HEK293 (cell line): ENCODE measurements at regions not wholly inside any gene's neighbourhood (a gene's known extent, or its start where the extent isn't known, plus 50 kb on each side); places are given as distances from the start of the nearest gene placed in this dataset.

ENCODE experiments used
- CTCF ChIA-PET: fragments of 350-600 bp; formaldehyde crosslinking; extraction: SDS; loops from one replicate; lab custom pipeline; 2021; ENCODE audit warnings: antibody characterized with exemption; lab: Yijun Ruan, JAX
- POLR2A ChIA-PET: fragments of 300-600 bp; formaldehyde crosslinking; extraction: SDS; loops from one replicate; lab custom pipeline; 2020; ENCODE audit warnings: antibody characterized with exemption, inconsistent platforms; lab: Yijun Ruan, JAX
- H3K27ac ChIP-seq: fragments of 200-500 bp; sonication (Bioruptor generic); 2 replicates; pipeline ENCODE4 v1.5.1; 2014; ENCODE audit warnings: low read depth, low read length, control low read depth, inconsistent platforms; ENCODE audit errors: extremely low read depth
- H3K36me3 ChIP-seq, 2 experiments: fragments of 200-500 bp in 1 of 2; sonication (Bioruptor generic) in 1 of 2; 1 replicate in 1 of 2; 2 replicates in 1 of 2; pipeline ENCODE4 v1.5.1; 2014 to 2017; ENCODE audit warnings: inconsistent platforms in 2 of 2, low read length in 2 of 2; ENCODE audit not compliant: control insufficient read depth in 2 of 2, insufficient read depth in 1 of 2
- H3K4me1 ChIP-seq: fragments of 200-500 bp; sonication (Bioruptor generic); 2 replicates; pipeline ENCODE4 v1.5.1; 2014; ENCODE audit warnings: mild to moderate bottlenecking, low read length, inconsistent platforms; ENCODE audit not compliant: control insufficient read depth, insufficient read depth
- H3K4me3 ChIP-seq: 2 replicates; pipeline ENCODE4 v1.5.1; 2011; ENCODE audit warnings: low read depth, mild to moderate bottlenecking, control low read depth, low read length, moderate library complexity
- H3K9me3 ChIP-seq: fragments of 200-500 bp; sonication (Bioruptor generic); 2 replicates; pipeline ENCODE4 v1.5.1; 2014; ENCODE audit warnings: low read depth, low read length, inconsistent platforms; ENCODE audit not compliant: control insufficient read depth, insufficient read depth
- BCL11A ChIP-seq: fragments of 450-650 bp; formaldehyde crosslinking; IDR thresholded peaks from 2 replicates; pipeline ENCODE4 v1.5.1; 2016; ENCODE audit warnings: low read depth, missing biosample characterization, missing genetic modification characterization
- SALL2 ChIP-seq: fragments of 450-650 bp; formaldehyde crosslinking; IDR thresholded peaks from 2 replicates; pipeline ENCODE4 v1.5.0; 2017; ENCODE audit warnings: missing biosample characterization, mild to moderate bottlenecking, missing genetic modification characterization, borderline replicate concordance
- SCRT2 ChIP-seq: fragments of 450-650 bp; formaldehyde crosslinking; IDR thresholded peaks from 2 replicates; pipeline ENCODE4 v1.5.1; 2016; ENCODE audit warnings: missing biosample characterization, missing genetic modification characterization
- SETDB1 ChIP-seq: IDR thresholded peaks from one replicate; pipeline ENCODE4 v1.6.1; 2017; ENCODE audit warnings: mild to moderate bottlenecking, low read length, moderate library complexity, mixed read lengths; ENCODE audit not compliant: insufficient read length
- TCF7L2 ChIP-seq: IDR thresholded peaks from 2 replicates; pipeline ENCODE4 v1.6.1; 2011; ENCODE audit warnings: low read depth, mild to moderate bottlenecking, inconsistent platforms, low read length, moderate library complexity, borderline replicate concordance
- ZBTB20 ChIP-seq: fragments of 450-650 bp; formaldehyde crosslinking; IDR thresholded peaks from 2 replicates; pipeline ENCODE4 v1.5.1; 2016; ENCODE audit warnings: missing biosample characterization, missing genetic modification characterization
- ZFP37 ChIP-seq: fragments of 450-650 bp; formaldehyde crosslinking; IDR thresholded peaks from 2 replicates; pipeline ENCODE4 v1.5.1; 2016; ENCODE audit warnings: missing biosample characterization, missing genetic modification characterization
- ZIC2 ChIP-seq: fragments of 450-650 bp; formaldehyde crosslinking; IDR thresholded peaks from 2 replicates; pipeline ENCODE4 v1.5.1; 2016; ENCODE audit warnings: missing biosample characterization, missing genetic modification characterization
- ZNF19 ChIP-seq: fragments of 450-650 bp; formaldehyde crosslinking; IDR thresholded peaks from 2 replicates; pipeline ENCODE4; 2016; ENCODE audit warnings: missing biosample characterization, missing genetic modification characterization, low read depth
- ZNF211 ChIP-seq: fragments of 450-650 bp; formaldehyde crosslinking; IDR thresholded peaks from 2 replicates; pipeline ENCODE4 v1.5.1; 2016; ENCODE audit warnings: low read depth, missing biosample characterization, missing genetic modification characterization
- ZNF335 ChIP-seq: fragments of 450-650 bp; formaldehyde crosslinking; conservative IDR thresholded peaks from 2 replicates; pipeline ENCODE4 v1.5.1; 2016; ENCODE audit warnings: missing biosample characterization, missing genetic modification characterization
- ZNF350 ChIP-seq: fragments of 450-650 bp; formaldehyde crosslinking; IDR thresholded peaks from 2 replicates; pipeline ENCODE4 v1.5.0; 2017; ENCODE audit warnings: missing biosample characterization, mild to moderate bottlenecking, missing genetic modification characterization
- ZNF394 ChIP-seq: fragments of 450-650 bp; formaldehyde crosslinking; IDR thresholded peaks from 2 replicates; pipeline ENCODE4 v1.5.1; 2016; ENCODE audit warnings: missing biosample characterization, missing genetic modification characterization, mild to moderate bottlenecking, moderate library complexity, borderline replicate concordance
- ZNF548 ChIP-seq: fragments of 450-650 bp; formaldehyde crosslinking; IDR thresholded peaks from 2 replicates; pipeline ENCODE4 v1.5.1; 2016; ENCODE audit warnings: missing biosample characterization, missing genetic modification characterization
- ZNF624 ChIP-seq: fragments of 450-650 bp; formaldehyde crosslinking; IDR thresholded peaks from 2 replicates; pipeline ENCODE4 v1.5.1; 2017; ENCODE audit warnings: missing biosample characterization, missing genetic modification characterization
- ZNF626 ChIP-seq: fragments of 450-650 bp; sonication (Bioruptor Pico); formaldehyde crosslinking; IDR thresholded peaks from 2 replicates; pipeline ENCODE4 v1.5.1; 2018; ENCODE audit warnings: missing biosample characterization, missing genetic modification characterization, inconsistent platforms
- ZNF660 ChIP-seq: fragments of 450-650 bp; IDR thresholded peaks from 2 replicates; pipeline ENCODE4 v1.5.1; 2018; ENCODE audit warnings: missing biosample characterization, mild to moderate bottlenecking, missing genetic modification characterization
- ZNF701 ChIP-seq: fragments of 450-650 bp; formaldehyde crosslinking; IDR thresholded peaks from 2 replicates; pipeline ENCODE4 v1.5.1; 2016; ENCODE audit warnings: missing biosample characterization, missing genetic modification characterization
- ZNF776 ChIP-seq: fragments of 450-650 bp; formaldehyde crosslinking; IDR thresholded peaks from 2 replicates; pipeline ENCODE4 v1.5.0; 2017; ENCODE audit warnings: missing biosample characterization, missing genetic modification characterization, borderline replicate concordance
- ZNF777 ChIP-seq: fragments of 450-650 bp; formaldehyde crosslinking; IDR thresholded peaks from 2 replicates; pipeline ENCODE4 v1.5.1; 2017; ENCODE audit warnings: missing biosample characterization, missing genetic modification characterization, borderline replicate concordance
- ZSCAN30 ChIP-seq: fragments of 450-650 bp; IDR thresholded peaks from 2 replicates; pipeline ENCODE4 v1.5.1; 2018; ENCODE audit warnings: missing biosample characterization, mild to moderate bottlenecking, missing genetic modification characterization, moderate library complexity
- TF ChIP-seq, protein P1 (sequence below): fragments of 450-650 bp; formaldehyde crosslinking; IDR thresholded peaks from 2 replicates; pipeline ENCODE4 v1.5.1; 2016; ENCODE audit warnings: missing biosample characterization, missing genetic modification characterization
- TF ChIP-seq, protein P2 (sequence below): fragments of 450-650 bp; formaldehyde crosslinking; IDR thresholded peaks from 2 replicates; pipeline ENCODE4 v1.5.1; 2016; ENCODE audit warnings: missing biosample characterization, missing genetic modification characterization, low read depth
- TF ChIP-seq, protein P3 (sequence below): fragments of 450-650 bp; formaldehyde crosslinking; IDR thresholded peaks from 2 replicates; pipeline ENCODE4 v1.5.1; 2016; ENCODE audit warnings: missing biosample characterization, missing genetic modification characterization
- TF ChIP-seq, protein P4 (sequence below): fragments of 450-650 bp; formaldehyde crosslinking; IDR thresholded peaks from 2 replicates; pipeline ENCODE4 v1.5.1; 2016; ENCODE audit warnings: missing biosample characterization, missing genetic modification characterization
- TF ChIP-seq, protein P5 (sequence below): fragments of 450-650 bp; formaldehyde crosslinking; IDR thresholded peaks from 2 replicates; pipeline ENCODE4 v1.5.1; 2016; ENCODE audit warnings: missing biosample characterization, missing genetic modification characterization

DNA sequence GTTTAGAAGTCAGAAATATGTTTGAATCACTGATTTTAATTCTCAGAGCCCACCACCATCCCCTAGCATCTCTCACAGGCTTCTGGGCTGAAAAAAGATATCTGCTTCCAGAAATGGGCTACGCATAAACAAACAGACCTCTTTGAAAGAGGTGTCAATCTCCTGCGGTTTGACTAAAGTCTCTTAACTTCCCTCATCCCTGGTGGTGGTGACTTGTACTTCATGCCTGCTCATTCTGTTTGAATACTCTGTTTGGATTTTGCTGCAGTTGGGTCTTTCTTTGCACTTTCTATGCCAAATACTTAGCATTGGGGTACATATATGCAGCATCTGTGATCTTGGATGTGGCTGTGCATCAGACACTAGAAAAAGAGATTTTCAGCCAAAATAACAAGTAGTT is 157.2 kb upstream of the ATP10B start (continued):
- TF ChIP-seq, protein P1, sequence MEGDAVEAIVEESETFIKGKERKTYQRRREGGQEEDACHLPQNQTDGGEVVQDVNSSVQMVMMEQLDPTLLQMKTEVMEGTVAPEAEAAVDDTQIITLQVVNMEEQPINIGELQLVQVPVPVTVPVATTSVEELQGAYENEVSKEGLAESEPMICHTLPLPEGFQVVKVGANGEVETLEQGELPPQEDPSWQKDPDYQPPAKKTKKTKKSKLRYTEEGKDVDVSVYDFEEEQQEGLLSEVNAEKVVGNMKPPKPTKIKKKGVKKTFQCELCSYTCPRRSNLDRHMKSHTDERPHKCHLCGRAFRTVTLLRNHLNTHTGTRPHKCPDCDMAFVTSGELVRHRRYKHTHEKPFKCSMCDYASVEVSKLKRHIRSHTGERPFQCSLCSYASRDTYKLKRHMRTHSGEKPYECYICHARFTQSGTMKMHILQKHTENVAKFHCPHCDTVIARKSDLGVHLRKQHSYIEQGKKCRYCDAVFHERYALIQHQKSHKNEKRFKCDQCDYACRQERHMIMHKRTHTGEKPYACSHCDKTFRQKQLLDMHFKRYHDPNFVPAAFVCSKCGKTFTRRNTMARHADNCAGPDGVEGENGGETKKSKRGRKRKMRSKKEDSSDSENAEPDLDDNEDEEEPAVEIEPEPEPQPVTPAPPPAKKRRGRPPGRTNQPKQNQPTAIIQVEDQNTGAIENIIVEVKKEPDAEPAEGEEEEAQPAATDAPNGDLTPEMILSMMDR (tag by site-specific recombination): no peak
- TF ChIP-seq, protein P2, sequence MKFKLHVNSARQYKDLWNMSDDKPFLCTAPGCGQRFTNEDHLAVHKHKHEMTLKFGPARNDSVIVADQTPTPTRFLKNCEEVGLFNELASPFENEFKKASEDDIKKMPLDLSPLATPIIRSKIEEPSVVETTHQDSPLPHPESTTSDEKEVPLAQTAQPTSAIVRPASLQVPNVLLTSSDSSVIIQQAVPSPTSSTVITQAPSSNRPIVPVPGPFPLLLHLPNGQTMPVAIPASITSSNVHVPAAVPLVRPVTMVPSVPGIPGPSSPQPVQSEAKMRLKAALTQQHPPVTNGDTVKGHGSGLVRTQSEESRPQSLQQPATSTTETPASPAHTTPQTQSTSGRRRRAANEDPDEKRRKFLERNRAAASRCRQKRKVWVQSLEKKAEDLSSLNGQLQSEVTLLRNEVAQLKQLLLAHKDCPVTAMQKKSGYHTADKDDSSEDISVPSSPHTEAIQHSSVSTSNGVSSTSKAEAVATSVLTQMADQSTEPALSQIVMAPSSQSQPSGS (tag by site-specific recombination): no peak
- TF ChIP-seq SCRT2 (tag by site-specific recombination) (no peak), ZIC2 (tag by site-specific recombination) (no peak), BCL11A (tag by site-specific recombination) (no peak), ZNF701 (tag by site-specific recombination) (no peak), ZFP37 (tag by site-specific recombination) (no peak)

DNA sequence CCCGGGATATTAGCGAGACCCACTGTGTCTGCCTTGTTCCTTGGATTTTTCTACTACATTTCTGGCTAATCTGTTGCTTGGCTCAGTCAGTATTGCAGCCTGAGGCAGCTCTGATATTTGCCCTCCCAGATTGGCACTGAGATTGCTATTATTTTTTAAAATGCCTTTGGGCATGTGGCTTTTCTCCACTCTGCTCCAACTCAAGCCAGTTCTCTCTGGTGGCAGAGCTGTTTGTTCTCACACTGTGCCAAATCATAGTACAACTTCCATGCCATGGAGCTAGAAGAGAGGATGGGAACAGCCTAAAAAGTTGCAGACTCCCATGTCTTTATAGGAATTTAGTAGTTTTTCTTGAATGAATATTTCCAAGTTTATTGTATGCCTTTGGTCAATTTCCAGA is 155.9 kb upstream of the ATP10B start:
- no peak overlapping the region for H3K4me3 ChIP-seq
- CTCF ChIA-PET: no interaction called here
- TF ChIP-seq ZBTB20 (tag by site-specific recombination) (no peak), ZNF624 (tag by site-specific recombination) (no peak), ZNF211 (no peak), ZNF335 (tag by site-specific recombination) (no peak), ZNF777 (tag by site-specific recombination) (no peak), ZSCAN30 (no peak)
- TF ChIP-seq, protein P3, sequence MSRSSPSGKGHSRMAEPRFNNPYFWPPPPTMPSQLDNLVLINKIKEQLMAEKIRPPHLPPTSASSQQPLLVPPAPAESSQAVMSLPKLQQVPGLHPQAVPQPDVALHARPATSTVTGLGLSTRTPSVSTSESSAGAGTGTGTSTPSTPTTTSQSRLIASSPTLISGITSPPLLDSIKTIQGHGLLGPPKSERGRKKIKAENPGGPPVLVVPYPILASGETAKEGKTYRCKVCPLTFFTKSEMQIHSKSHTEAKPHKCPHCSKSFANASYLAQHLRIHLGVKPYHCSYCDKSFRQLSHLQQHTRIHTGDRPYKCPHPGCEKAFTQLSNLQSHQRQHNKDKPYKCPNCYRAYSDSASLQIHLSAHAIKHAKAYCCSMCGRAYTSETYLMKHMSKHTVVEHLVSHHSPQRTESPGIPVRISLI (tag by site-specific recombination): no peak
- TF ChIP-seq, protein P4, sequence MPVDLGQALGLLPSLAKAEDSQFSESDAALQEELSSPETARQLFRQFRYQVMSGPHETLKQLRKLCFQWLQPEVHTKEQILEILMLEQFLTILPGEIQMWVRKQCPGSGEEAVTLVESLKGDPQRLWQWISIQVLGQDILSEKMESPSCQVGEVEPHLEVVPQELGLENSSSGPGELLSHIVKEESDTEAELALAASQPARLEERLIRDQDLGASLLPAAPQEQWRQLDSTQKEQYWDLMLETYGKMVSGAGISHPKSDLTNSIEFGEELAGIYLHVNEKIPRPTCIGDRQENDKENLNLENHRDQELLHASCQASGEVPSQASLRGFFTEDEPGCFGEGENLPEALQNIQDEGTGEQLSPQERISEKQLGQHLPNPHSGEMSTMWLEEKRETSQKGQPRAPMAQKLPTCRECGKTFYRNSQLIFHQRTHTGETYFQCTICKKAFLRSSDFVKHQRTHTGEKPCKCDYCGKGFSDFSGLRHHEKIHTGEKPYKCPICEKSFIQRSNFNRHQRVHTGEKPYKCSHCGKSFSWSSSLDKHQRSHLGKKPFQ (tag by site-specific recombination): no peak
- no peaks in the 10 kb centered on the region for H3K4me1 ChIP-seq
- H3K9me3 ChIP-seq: no peaks in the 10 kb centered on the region
- POLR2A ChIA-PET: no interaction called here
- no peak overlapping the region for H3K27ac ChIP-seq
- no peaks in the 10 kb centered on the region for H3K36me3 ChIP-seq

DNA sequence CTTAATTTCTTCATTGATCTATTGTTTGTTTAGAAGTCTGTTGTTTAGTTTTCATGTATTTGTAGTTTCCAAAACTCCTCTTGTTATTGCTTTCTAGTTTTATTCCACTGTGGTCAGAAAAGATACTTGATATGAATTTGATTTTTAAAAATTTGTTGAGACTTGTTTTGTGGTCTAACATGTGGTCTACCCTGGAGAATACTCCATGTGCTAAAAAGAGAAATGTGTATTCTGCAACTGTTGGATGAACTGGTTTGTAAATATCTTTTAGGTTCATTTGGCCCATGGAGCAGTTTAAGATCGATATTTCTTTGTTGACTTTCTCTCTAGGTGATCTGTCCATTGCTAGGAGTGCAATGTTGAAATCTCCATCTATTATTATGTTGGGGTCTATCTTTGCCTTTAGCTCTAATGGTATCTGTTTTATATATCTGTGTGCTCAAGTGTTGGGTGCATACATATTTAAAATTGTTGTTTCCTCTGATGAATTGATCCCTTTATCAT is 150.6 kb upstream of the ATP10B start:
- ChIA-PET POLR2A (no interaction called here), CTCF (no interaction called here)
- no peak overlapping the region for H3K27ac ChIP-seq
- no peak for TF ChIP-seq ZNF350
- no peak for TF ChIP-seq ZNF394 (tag by site-specific recombination)
- TF ChIP-seq ZNF19 (tag by site-specific recombination): no peak
- TF ChIP-seq, protein P5, sequence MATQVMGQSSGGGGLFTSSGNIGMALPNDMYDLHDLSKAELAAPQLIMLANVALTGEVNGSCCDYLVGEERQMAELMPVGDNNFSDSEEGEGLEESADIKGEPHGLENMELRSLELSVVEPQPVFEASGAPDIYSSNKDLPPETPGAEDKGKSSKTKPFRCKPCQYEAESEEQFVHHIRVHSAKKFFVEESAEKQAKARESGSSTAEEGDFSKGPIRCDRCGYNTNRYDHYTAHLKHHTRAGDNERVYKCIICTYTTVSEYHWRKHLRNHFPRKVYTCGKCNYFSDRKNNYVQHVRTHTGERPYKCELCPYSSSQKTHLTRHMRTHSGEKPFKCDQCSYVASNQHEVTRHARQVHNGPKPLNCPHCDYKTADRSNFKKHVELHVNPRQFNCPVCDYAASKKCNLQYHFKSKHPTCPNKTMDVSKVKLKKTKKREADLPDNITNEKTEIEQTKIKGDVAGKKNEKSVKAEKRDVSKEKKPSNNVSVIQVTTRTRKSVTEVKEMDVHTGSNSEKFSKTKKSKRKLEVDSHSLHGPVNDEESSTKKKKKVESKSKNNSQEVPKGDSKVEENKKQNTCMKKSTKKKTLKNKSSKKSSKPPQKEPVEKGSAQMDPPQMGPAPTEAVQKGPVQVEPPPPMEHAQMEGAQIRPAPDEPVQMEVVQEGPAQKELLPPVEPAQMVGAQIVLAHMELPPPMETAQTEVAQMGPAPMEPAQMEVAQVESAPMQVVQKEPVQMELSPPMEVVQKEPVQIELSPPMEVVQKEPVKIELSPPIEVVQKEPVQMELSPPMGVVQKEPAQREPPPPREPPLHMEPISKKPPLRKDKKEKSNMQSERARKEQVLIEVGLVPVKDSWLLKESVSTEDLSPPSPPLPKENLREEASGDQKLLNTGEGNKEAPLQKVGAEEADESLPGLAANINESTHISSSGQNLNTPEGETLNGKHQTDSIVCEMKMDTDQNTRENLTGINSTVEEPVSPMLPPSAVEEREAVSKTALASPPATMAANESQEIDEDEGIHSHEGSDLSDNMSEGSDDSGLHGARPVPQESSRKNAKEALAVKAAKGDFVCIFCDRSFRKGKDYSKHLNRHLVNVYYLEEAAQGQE (tag by site-specific recombination): no peak
- TF ChIP-seq TCF7L2: no peak
- no peak for TF ChIP-seq ZNF626 (tag by site-specific recombination)
- TF ChIP-seq SALL2 (tag by site-specific recombination): no peak
- TF ChIP-seq ZNF660 (tag by site-specific recombination): no peak
- no peak for TF ChIP-seq ZNF548 (tag by site-specific recombination)
- TF ChIP-seq SETDB1: no peak
- TF ChIP-seq ZNF776 (tag by site-specific recombination): no peak

More for the DNA sequence above, 150.6 kb upstream of the ATP10B start:
- Histone ChIP-seq H3K9me3 (no peaks in the 10 kb centered on the region), H3K36me3 (no peaks in the 10 kb centered on the region), H3K4me1 (no peaks in the 10 kb centered on the region), H3K4me3 (no peak overlapping the region)
